ENCODE measurements at regions not wholly inside any gene's neighbourhood (a gene's known extent, or its start where the extent isn't known, plus 50 kb on each side); places are given as distances from the start of the nearest gene placed in this dataset.

DNA sequence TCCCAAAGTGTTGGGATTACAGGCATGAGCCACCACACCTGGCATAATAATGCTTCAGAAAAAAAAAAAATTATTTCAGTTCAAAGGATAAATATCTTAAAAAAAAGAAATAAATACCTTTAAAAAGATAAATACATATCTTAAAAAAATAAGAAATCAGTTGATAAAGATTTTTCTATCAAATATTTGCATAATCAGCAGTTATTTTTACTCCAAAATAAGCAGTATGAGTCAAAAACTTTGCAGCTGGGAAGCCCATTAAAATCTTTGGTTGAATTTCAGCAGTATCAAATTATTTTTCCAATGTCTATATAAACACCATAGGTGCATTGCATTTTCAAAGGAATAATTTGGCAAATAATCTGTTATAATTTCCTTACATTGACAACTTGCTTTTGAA lies 202.5 kb downstream of the KBTBD8 start:
- no peak for TF ChIP-seq REST (IDR thresholded peaks at IDR 0.05; ENCODE audit: insufficient read depth in 1 of 2, low read depth in 2 of 2, low read length in 2 of 2)
- TF ChIP-seq TAF1 (IDR thresholded peaks at IDR 0.05; ENCODE audit: borderline replicate concordance, insufficient read depth, low read length) = no peak
- no peak for TF ChIP-seq POLR2AphosphoS5 (IDR thresholded peaks at IDR 0.05; ENCODE audit: low read depth, low read length)
- TF ChIP-seq FOXP2 (optimal IDR thresholded peaks at IDR 0.05; ENCODE audit: borderline replicate concordance, extremely low read depth, extremely low read length, insufficient read depth) = no peak
- no peak for TF ChIP-seq SIN3A (IDR thresholded peaks at IDR 0.05; ENCODE audit: borderline replicate concordance, insufficient read depth, low read length)
